ENCODE measurements at regions not wholly inside any gene's neighbourhood (a gene's known extent, or its start where the extent isn't known, plus 50 kb on each side); places are given as distances from the start of the nearest gene placed in this dataset.

GRCh38 chr14:101340556-101340955, 220.7 kb upstream of the DIO3 start:
- no peak for DNase-seq

- no peak for DNase-seq
Measured at GRCh38 chr14:101347893-101348777, 213.2 kb upstream of the DIO3 start.

GRCh38 chr14:101349108-101349507, 212.2 kb upstream of the DIO3 start:
- no peak for DNase-seq

GRCh38 chr14:101350021-101350420, 211.3 kb upstream of the DIO3 start:
- DNase-seq: no peak

GRCh38 chr14:101350691-101351090, 210.6 kb upstream of the DIO3 start:
- no peak for DNase-seq

GRCh38 chr14:101351146-101351545, 210.1 kb upstream of the DIO3 start:
- DNase-seq: no peak

- no peak for DNase-seq
Measured at GRCh38 chr14:101351769-101352168, 209.5 kb upstream of the DIO3 start.

GRCh38 chr14:101352567-101352966, 208.7 kb upstream of the DIO3 start:
- no peak for DNase-seq

- no peak for DNase-seq
Measured at GRCh38 chr14:101353422-101353821, 207.9 kb upstream of the DIO3 start.

GRCh38 chr14:101354726-101355125, 206.6 kb upstream of the DIO3 start:
- no peak for DNase-seq

- no peak for DNase-seq
Measured at GRCh38 chr14:101355284-101355683, 206.0 kb upstream of the DIO3 start.

- DNase-seq: no peak
Measured at GRCh38 chr14:101357038-101357437, 204.3 kb upstream of the DIO3 start.

- no peak for DNase-seq
Measured at GRCh38 chr14:101357559-101358319, 203.6 kb upstream of the DIO3 start.

- no peak for DNase-seq
Measured at GRCh38 chr14:101358320-101359125, 202.8 kb upstream of the DIO3 start.

- no peak for DNase-seq
Measured at GRCh38 chr14:101359221-101360053, 201.9 kb upstream of the DIO3 start.

GRCh38 chr14:101360054-101360911, 201.0 kb upstream of the DIO3 start:
- no peak for DNase-seq

- DNase-seq: no peak
Measured at GRCh38 chr14:101361044-101361443, 200.3 kb upstream of the DIO3 start.

GRCh38 chr14:101361451-101362433, 199.6 kb upstream of the DIO3 start:
- no peak for DNase-seq

- no peak for DNase-seq
Measured at GRCh38 chr14:101362529-101363260, 198.6 kb upstream of the DIO3 start.

GRCh38 chr14:101363261-101363555, 198.1 kb upstream of the DIO3 start:
- DNase-seq: no peak

Data from activated CD4-positive, alpha-beta T cell treated with anti-CD3 and anti-CD28 coated beads, Interleukin-2, amount 50 U/mL, for 1 hour (primary cell).